PC-3 (cell line): ENCODE measurements at regions not wholly inside any gene's neighbourhood (a gene's known extent, or its start where the extent isn't known, plus 50 kb on each side); places are given as distances from the start of the nearest gene placed in this dataset.
"Not testable (repeated sequence)": the region's sequence is repeated elsewhere in the genome, so short reads cannot be mapped to it uniquely, and the experiment has no call there.

Source experiments
- ATAC-seq: fragments of 200-7000 bp; cut with Tn5 transposase; 2 replicates; pipeline ENCODE4 v1.9.1; 2020; ENCODE audit warnings: mild to moderate bottlenecking, moderate library complexity
- BruUV-seq: library from RNA; stranded (reverse); fragments of 400-500 nt; replicated peaks from 2 replicates; lab custom pipeline; 2021; lab: Mats Ljungman, UMichigan
- CTCF ChIA-PET: fragments of 300-600 bp; sonication (Branson Sonifier 250); formaldehyde crosslinking; loops from one replicate; lab custom pipeline; 2022; ENCODE audit warnings: antibody characterized with exemption; lab: Charles Lee
- POLR2A ChIA-PET: fragments of 300-600 bp; sonication (Branson Sonifier 250); formaldehyde crosslinking; loops from one replicate; lab custom pipeline; 2022; ENCODE audit warnings: antibody characterized with exemption; ENCODE audit not compliant: unreplicated experiment; lab: Charles Lee
- DNase-seq: peaks from one replicate; pipeline ENCODE4 v3.0.0-alpha.2; 2015
- H2AFZ ChIP-seq: fragments of 300-600 bp; sonication (generic); 2 replicates; pipeline ENCODE4 v1.6.0; 2016; ENCODE audit warnings: antibody characterized with exemption, low read length
- H3F3A ChIP-seq: fragments of 300-600 bp; sonication (generic); one replicate; pipeline ENCODE4 v1.6.0; 2017; ENCODE audit warnings: antibody characterized with exemption, low read length, control low read depth, mild to moderate bottlenecking; ENCODE audit not compliant: unreplicated experiment
- H3K27ac ChIP-seq: fragments of 300-600 bp; sonication (generic); 2 replicates; pipeline ENCODE4 v1.5.1; 2016; ENCODE audit warnings: mild to moderate bottlenecking, low read length
- H3K27me3 ChIP-seq: fragments of 300-600 bp; sonication (generic); 2 replicates; pipeline ENCODE4 v1.6.1; 2016; ENCODE audit warnings: low read length, mixed read lengths
- H3K36me3 ChIP-seq: fragments of 300-600 bp; sonication (generic); 2 replicates; pipeline ENCODE4 v1.6.1; 2016; ENCODE audit warnings: low read depth, mixed run types, low read length, mixed read lengths
- H3K4me1 ChIP-seq: fragments of 300-600 bp; sonication (generic); 2 replicates; pipeline ENCODE4 v1.5.1; 2016; ENCODE audit warnings: low read length; ENCODE audit not compliant: insufficient read depth
- H3K4me2 ChIP-seq: fragments of 300-600 bp; sonication (generic); 2 replicates; pipeline ENCODE4 v1.6.0; 2016; ENCODE audit warnings: low read length
- H3K4me3 ChIP-seq: fragments of 300-600 bp; sonication (generic); 2 replicates; pipeline ENCODE4 v1.5.1; 2016; ENCODE audit warnings: mild to moderate bottlenecking, low read length, mixed read lengths
- H3K79me2 ChIP-seq: fragments of 300-600 bp; sonication (generic); 2 replicates; pipeline ENCODE4 v1.6.1; 2017; ENCODE audit warnings: low read length, mixed read lengths
- H3K9ac ChIP-seq: fragments of 300-600 bp; sonication (generic); 2 replicates; pipeline ENCODE4 v1.6.0; 2016; ENCODE audit warnings: mild to moderate bottlenecking, low read length
- H3K9me2 ChIP-seq: fragments of 300-600 bp; sonication (generic); replicated peaks from 2 replicates; pipeline ENCODE4 v1.6.1; 2016; ENCODE audit warnings: mixed run types, low read length, mixed read lengths
- H3K9me3 ChIP-seq: fragments of 300-600 bp; sonication (generic); 2 replicates; pipeline ENCODE4 v1.6.1; 2016; ENCODE audit warnings: low read length, mixed read lengths
- H4K20me1 ChIP-seq: fragments of 300-600 bp; sonication (generic); 2 replicates; pipeline ENCODE4 v1.6.1; 2016; ENCODE audit warnings: low read length, mixed read lengths
- EZH2 ChIP-seq: fragments of 300-600 bp; sonication (generic); IDR thresholded peaks from one replicate; pipeline ENCODE4 v1.6.1; 2017; ENCODE audit warnings: antibody characterized with exemption, mild to moderate bottlenecking, low read length; ENCODE audit not compliant: unreplicated experiment
- EZH2phosphoT487 ChIP-seq: fragments of 300-600 bp; sonication (generic); IDR thresholded peaks from 2 replicates; pipeline ENCODE4 v1.6.1; 2018; ENCODE audit warnings: mild to moderate bottlenecking, antibody characterized with exemption, low read length, borderline replicate concordance
- intact Hi-C: fragments of 100-400 bp; cut with micrococcal nuclease; formaldehyde crosslinking; loops from 2 replicates; pipeline ENCODE4 v1.9.0; 2023
- TF ChIP-seq, protein P1 (sequence below): fragments of 300-600 bp; sonication (generic); conservative IDR thresholded peaks from 2 replicates; pipeline ENCODE4 v1.5.1; 2017; ENCODE audit warnings: antibody characterized with exemption, low read depth, mild to moderate bottlenecking, low read length

DNA sequence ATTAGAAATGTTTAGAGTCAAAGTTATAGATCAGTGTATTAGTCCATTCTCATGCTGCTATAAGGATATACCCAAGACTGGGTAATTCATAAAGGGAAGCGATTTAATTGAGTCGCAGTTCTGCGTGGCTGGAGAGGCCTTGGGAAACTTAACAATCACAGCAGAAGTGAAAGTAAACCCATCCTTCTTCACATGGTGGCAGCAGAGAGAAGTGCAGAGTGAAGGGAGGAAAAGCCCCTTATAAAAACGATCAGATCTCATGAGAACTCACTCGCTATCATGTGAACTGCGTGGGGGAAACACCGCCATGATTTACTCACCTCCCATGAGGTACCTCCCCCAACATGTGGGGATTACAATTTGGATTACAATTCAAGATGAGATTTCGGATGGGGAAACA is 871.5 kb downstream of the DIPK2A start:
- Histone ChIP-seq H3K27me3 (no peaks in the 10 kb centered on the region), H4K20me1 (no peaks in the 10 kb centered on the region), H3F3A (no peaks in the 10 kb centered on the region), H3K4me3 (no peak overlapping the region), H3K27ac (no peak overlapping the region), H3K9me3 (no peaks in the 10 kb centered on the region), H3K79me2 (no peaks in the 10 kb centered on the region), H3K36me3 (no peaks in the 10 kb centered on the region), H2AFZ (no peak overlapping the region), H3K4me1 (no peaks in the 10 kb centered on the region), H3K9ac (no peak overlapping the region), H3K9me2 (no peaks in the 10 kb centered on the region), H3K4me2 (no peak overlapping the region)
- no peak for DNase-seq
- ChIA-PET POLR2A (no interaction called here), CTCF (no interaction called here)
- no peak for ATAC-seq
- no TSS peak for BruUV-seq
- intact Hi-C loops: no loop called here
- TF ChIP-seq, protein P1, sequence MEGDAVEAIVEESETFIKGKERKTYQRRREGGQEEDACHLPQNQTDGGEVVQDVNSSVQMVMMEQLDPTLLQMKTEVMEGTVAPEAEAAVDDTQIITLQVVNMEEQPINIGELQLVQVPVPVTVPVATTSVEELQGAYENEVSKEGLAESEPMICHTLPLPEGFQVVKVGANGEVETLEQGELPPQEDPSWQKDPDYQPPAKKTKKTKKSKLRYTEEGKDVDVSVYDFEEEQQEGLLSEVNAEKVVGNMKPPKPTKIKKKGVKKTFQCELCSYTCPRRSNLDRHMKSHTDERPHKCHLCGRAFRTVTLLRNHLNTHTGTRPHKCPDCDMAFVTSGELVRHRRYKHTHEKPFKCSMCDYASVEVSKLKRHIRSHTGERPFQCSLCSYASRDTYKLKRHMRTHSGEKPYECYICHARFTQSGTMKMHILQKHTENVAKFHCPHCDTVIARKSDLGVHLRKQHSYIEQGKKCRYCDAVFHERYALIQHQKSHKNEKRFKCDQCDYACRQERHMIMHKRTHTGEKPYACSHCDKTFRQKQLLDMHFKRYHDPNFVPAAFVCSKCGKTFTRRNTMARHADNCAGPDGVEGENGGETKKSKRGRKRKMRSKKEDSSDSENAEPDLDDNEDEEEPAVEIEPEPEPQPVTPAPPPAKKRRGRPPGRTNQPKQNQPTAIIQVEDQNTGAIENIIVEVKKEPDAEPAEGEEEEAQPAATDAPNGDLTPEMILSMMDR: 0 out of 2 replicates have a peak, but pooled peaks have one; percentile 21
- TF ChIP-seq EZH2: no peak

DNA sequence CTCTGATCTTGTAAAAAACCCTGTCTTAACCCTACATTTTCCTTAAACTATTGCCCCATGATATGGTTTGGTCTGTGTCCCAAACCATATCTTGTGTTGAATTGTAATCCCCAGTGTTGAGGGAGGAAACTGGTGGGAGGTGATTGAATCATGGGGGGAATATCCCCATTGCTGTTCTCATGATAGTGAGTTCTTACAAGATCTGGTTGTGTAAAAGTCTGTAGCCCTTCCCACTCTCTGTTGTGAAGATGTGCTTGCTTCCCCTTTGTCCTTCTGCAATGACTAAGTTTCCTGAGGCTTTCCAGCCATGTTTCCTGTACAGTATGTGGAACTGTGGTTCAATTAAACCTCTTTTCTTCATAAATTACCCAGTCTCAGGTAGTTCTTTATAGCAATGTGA is 881.4 kb downstream of the DIPK2A start:
- Histone ChIP-seq H3K27me3 (no peaks in the 10 kb centered on the region), H4K20me1 (no peaks in the 10 kb centered on the region), H3F3A (no peaks in the 10 kb centered on the region), H3K36me3 (no peaks in the 10 kb centered on the region), H3K9ac (no peak overlapping the region), H3K4me1 (no peaks in the 10 kb centered on the region), H3K4me3 (no peak overlapping the region), H3K9me3 (no peaks in the 10 kb centered on the region), H3K79me2 (no peaks in the 10 kb centered on the region), H3K4me2 (no peak overlapping the region), H3K27ac (no peak overlapping the region), H2AFZ (no peak overlapping the region), H3K9me2 (no peaks in the 10 kb centered on the region)
- intact Hi-C loops: no loop called here
- CTCF ChIA-PET: no interaction called here
- POLR2A ChIA-PET: no interaction called here
- TF ChIP-seq EZH2 (no peak), EZH2phosphoT487 (no peak)
- TF ChIP-seq, protein P1: no peak
- DNase-seq (no peak), ATAC-seq (no peak)
- BruUV-seq: no TSS peak

DNA sequence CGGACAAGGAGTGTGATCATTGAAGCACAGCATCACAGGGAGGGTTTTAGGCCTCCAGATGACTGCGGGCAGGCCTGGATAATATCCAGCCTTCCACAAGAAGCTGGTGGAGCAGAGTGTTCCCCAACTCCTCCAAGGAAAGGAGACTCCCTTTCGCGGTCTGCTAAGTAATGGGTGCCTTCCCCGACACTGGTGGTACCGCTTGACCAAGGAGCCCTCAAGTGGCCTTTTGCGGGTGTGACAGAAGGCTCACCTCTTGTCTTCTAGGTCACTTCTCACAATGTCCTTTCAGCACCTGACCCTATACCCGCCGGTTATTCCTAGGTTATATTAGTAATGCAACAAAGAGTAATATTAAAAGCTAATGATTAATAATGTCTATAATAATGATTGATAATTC is 882.4 kb downstream of the DIPK2A start:
- H3K27me3 ChIP-seq, H4K20me1 ChIP-seq, intact Hi-C loops, H3K79me2 ChIP-seq, H2AFZ ChIP-seq, H3K36me3 ChIP-seq, H3K4me3 ChIP-seq, H3K4me1 ChIP-seq, DNase-seq, H3K9ac ChIP-seq, CTCF ChIA-PET, H3K9me3 ChIP-seq, H3K4me2 ChIP-seq, POLR2A ChIA-PET, H3F3A ChIP-seq, ATAC-seq, H3K27ac ChIP-seq, BruUV-seq, H3K9me2 ChIP-seq: not testable (repeated sequence)
